ENCODE measurements at regions not wholly inside any gene's neighbourhood (a gene's known extent, or its start where the extent isn't known, plus 50 kb on each side); places are given as distances from the start of the nearest gene placed in this dataset.

GRCh38 chr13:106246666-106247188 lies 288.7 kb downstream of the EFNB2 start:
- TF ChIP-seq EZH2 (IDR thresholded peaks at IDR 0.05; ENCODE audit: borderline replicate concordance) (no peak), CTCF (IDR thresholded peaks at IDR 0.05; ENCODE audit: poor library complexity) (no peak)

All from hepatocyte (in vitro differentiated cells).